IMR-90 (cell line): ENCODE measurements at regions not wholly inside any gene's neighbourhood (a gene's known extent, or its start where the extent isn't known, plus 50 kb on each side); places are given as distances from the start of the nearest gene placed in this dataset.

Source experiments
- ATAC-seq: fragments of 200-7000 bp; cut with Tn5 transposase; 2 replicates; pipeline ENCODE4 v1.9.1; 2020; ENCODE audit warnings: low read depth, mild to moderate bottlenecking, moderate library complexity
- BruUV-seq: library from RNA; stranded (reverse); fragments of 400-500 nt; replicated peaks from 2 replicates; lab custom pipeline; 2021; lab: Mats Ljungman, UMichigan
- CTCF ChIA-PET: fragments of 300-600 bp; formaldehyde crosslinking; extraction: SDS; loops from one replicate; lab custom pipeline; 2021; ENCODE audit warnings: antibody characterized with exemption; lab: Yijun Ruan, JAX
- POLR2A ChIA-PET: fragments of 300-600 bp; sonication (Branson Sonifier 250); formaldehyde crosslinking; loops from one replicate; lab custom pipeline; 2022; ENCODE audit warnings: antibody characterized with exemption; ENCODE audit not compliant: unreplicated experiment; lab: Charles Lee
- DNase-seq: peaks from one replicate; pipeline ENCODE4 v3.0.0; 2013
- H2AFZ ChIP-seq: replicated peaks from 2 replicates; pipeline ENCODE3; 2013; ENCODE audit warnings: low read length, mild to moderate bottlenecking; ENCODE audit not compliant: poor library complexity
- H2AK5ac ChIP-seq: 2 replicates; pipeline ENCODE4 v1.6.1; 2013; ENCODE audit warnings: low read depth, low read length, inconsistent platforms
- H2AK9ac ChIP-seq: replicated peaks from 2 replicates; pipeline ENCODE3; 2013; ENCODE audit warnings: mild to moderate bottlenecking, low read depth, low read length, moderate library complexity; ENCODE audit not compliant: poor library complexity
- H2BK120ac ChIP-seq: 2 replicates; pipeline ENCODE4 v1.6.1; 2013; ENCODE audit warnings: low read depth, low read length, inconsistent platforms
- H2BK15ac ChIP-seq: 3 replicates; pipeline ENCODE4 v1.6.1; 2013; ENCODE audit warnings: low read depth, low read length, inconsistent platforms
- H2BK20ac ChIP-seq: 2 replicates; pipeline ENCODE4 v1.6.1; 2013; ENCODE audit warnings: low read depth, mild to moderate bottlenecking, inconsistent platforms, low read length, moderate library complexity
- H2BK5ac ChIP-seq: 2 replicates; pipeline ENCODE4 v1.6.1; 2013; ENCODE audit warnings: mild to moderate bottlenecking, low read depth, low read length, inconsistent platforms; ENCODE audit not compliant: poor library complexity, severe bottlenecking
- H3K14ac ChIP-seq: replicated peaks from 2 replicates; pipeline ENCODE4 v1.6.1; 2013; ENCODE audit warnings: low read depth, low read length, inconsistent platforms
- H3K18ac ChIP-seq: 2 replicates; pipeline ENCODE4 v1.6.1; 2013; ENCODE audit warnings: low read depth, low read length, control low read depth
- H3K23ac ChIP-seq: 2 replicates; pipeline ENCODE4 v1.6.1; 2013; ENCODE audit warnings: low read depth, low read length, inconsistent platforms
- H3K27ac ChIP-seq: 2 replicates; pipeline ENCODE4 v1.5.1; 2013; ENCODE audit warnings: mild to moderate bottlenecking, control low read depth, low read length; ENCODE audit not compliant: insufficient read depth
- H3K27me3 ChIP-seq: 2 replicates; pipeline ENCODE4 v1.6.1; 2013; ENCODE audit warnings: low read length; ENCODE audit not compliant: control insufficient read depth, insufficient read depth
- H3K36me3 ChIP-seq: 2 replicates; pipeline ENCODE4 v1.6.1; 2013; ENCODE audit warnings: low read length, mixed read lengths; ENCODE audit not compliant: control insufficient read depth, insufficient read depth
- H3K4ac ChIP-seq: 2 replicates; pipeline ENCODE4 v1.6.1; 2013; ENCODE audit warnings: low read depth, low read length, inconsistent platforms
- H3K4me1 ChIP-seq: 2 replicates; pipeline ENCODE4 v1.6.1; 2013; ENCODE audit warnings: low read length, mixed read lengths; ENCODE audit not compliant: control insufficient read depth, insufficient read depth
- H3K4me2 ChIP-seq: 2 replicates; pipeline ENCODE4 v1.6.1; 2013; ENCODE audit warnings: low read depth, mild to moderate bottlenecking, control low read depth, low read length, moderate library complexity
- H3K4me3 ChIP-seq: 2 replicates; pipeline ENCODE4 v1.5.1; 2013; ENCODE audit warnings: low read depth, mild to moderate bottlenecking, control low read depth, low read length, moderate library complexity; ENCODE audit not compliant: insufficient read depth
- H3K56ac ChIP-seq: 2 replicates; pipeline ENCODE4 v1.6.1; 2013; ENCODE audit warnings: low read length, inconsistent platforms; ENCODE audit not compliant: insufficient read depth; ENCODE audit errors: extremely low read depth
- H3K79me1 ChIP-seq, 2 experiments: 2 replicates each; pipeline ENCODE4 v1.6.1; 2013; ENCODE audit warnings: low read length in 2 of 2, inconsistent platforms in 1 of 2, low read depth in 1 of 2
- H3K9ac ChIP-seq: 2 replicates; pipeline ENCODE4 v1.6.1; 2013; ENCODE audit warnings: low read depth, low read length, control low read depth
- H3K9me1 ChIP-seq: 2 replicates; pipeline ENCODE4 v1.6.1; 2013; ENCODE audit warnings: low read length, inconsistent platforms; ENCODE audit not compliant: insufficient read depth
- H3K9me3 ChIP-seq: 2 replicates; pipeline ENCODE4 v1.6.1; 2013; ENCODE audit warnings: low read length; ENCODE audit not compliant: control insufficient read depth, insufficient read depth
- H4K20me1 ChIP-seq: 2 replicates; pipeline ENCODE4 v1.6.1; 2013; ENCODE audit warnings: low read length, inconsistent platforms; ENCODE audit not compliant: insufficient read depth
- H4K5ac ChIP-seq: 2 replicates; pipeline ENCODE4 v1.6.1; 2013; ENCODE audit warnings: mild to moderate bottlenecking, low read depth, low read length, control low read depth
- H4K8ac ChIP-seq, 2 experiments: 2 replicates each; pipeline ENCODE4 v1.6.1; 2013; ENCODE audit warnings: low read depth in 2 of 2, low read length in 2 of 2, control low read depth in 1 of 2, inconsistent platforms in 1 of 2
- H4K91ac ChIP-seq: 2 replicates; pipeline ENCODE4 v1.6.1; 2013; ENCODE audit warnings: low read depth, low read length, inconsistent platforms; ENCODE audit not compliant: insufficient read depth
- CEBPB ChIP-seq: IDR thresholded peaks from 2 replicates; pipeline ENCODE4 v1.6.1; 2012; ENCODE audit warnings: low read depth, low read length, improper control_type of control experiment
- CHD1 ChIP-seq: IDR thresholded peaks from 2 replicates; pipeline ENCODE4 v1.6.1; 2012; ENCODE audit warnings: low read depth, low read length, improper control_type of control experiment
- FOS ChIP-seq: fragments of 150-350 bp; IDR thresholded peaks from 2 replicates; pipeline ENCODE4 v1.6.1; 2016; ENCODE audit warnings: low read depth, low read length
- MAFK ChIP-seq: IDR thresholded peaks from 2 replicates; pipeline ENCODE4 v1.6.1; 2012; ENCODE audit warnings: low read depth, low read length, improper control_type of control experiment
- MAZ ChIP-seq: IDR thresholded peaks from 2 replicates; pipeline ENCODE4 v1.6.1; 2012; ENCODE audit warnings: low read depth, mild to moderate bottlenecking, low read length, improper control_type of control experiment, moderate library complexity, borderline replicate concordance
- NFE2L2 ChIP-seq: fragments of 150-350 bp; IDR thresholded peaks from 2 replicates; pipeline ENCODE4 v1.6.1; 2016; ENCODE audit warnings: low read depth, mild to moderate bottlenecking, low read length
- POLR2A ChIP-seq: IDR thresholded peaks from 2 replicates; pipeline ENCODE4 v1.6.1; 2012; ENCODE audit warnings: mild to moderate bottlenecking, low read depth, low read length
- RAD21 ChIP-seq: IDR thresholded peaks from 2 replicates; pipeline ENCODE4 v1.6.1; 2012; ENCODE audit warnings: low read length, improper control_type of control experiment
- RCOR1 ChIP-seq: IDR thresholded peaks from 2 replicates; pipeline ENCODE4 v1.6.1; 2012; ENCODE audit warnings: mild to moderate bottlenecking, low read length, improper control_type of control experiment; ENCODE audit not compliant: insufficient replicate concordance
- RFX5 ChIP-seq: IDR thresholded peaks from 2 replicates; pipeline ENCODE4 v1.8.0; 2012; ENCODE audit warnings: low read depth, mild to moderate bottlenecking, low read length, moderate library complexity
- SMC3 ChIP-seq: fragments of 150-350 bp; IDR thresholded peaks from 2 replicates; pipeline ENCODE4 v1.6.1; 2016; ENCODE audit warnings: low read depth, mild to moderate bottlenecking, antibody characterized with exemption, low read length, moderate library complexity
- whole genome bisulfite sequencing, 2 experiments: methylation state at CpG; one replicate each; pipeline versions ENCODE4 v1.1.5 to v1.1.7; 2013; ENCODE audit warnings: missing lambda C conversion rate in 2 of 2; ENCODE audit not compliant: insufficient read length in 1 of 2; ENCODE audit errors: extremely low coverage in 2 of 2; 5-methylcytosine and 5-hydroxymethylcytosine counted together
- dilution Hi-C: fragments of 300-500 bp; cut with HindIII; formaldehyde crosslinking; loops from one replicate; pipeline ENCODE4 v1.14.3; 2018; ENCODE audit warnings: low sequenced_read_pairs; ENCODE audit not compliant: unreplicated experiment
- in situ Hi-C: fragments of 300-500 bp; cut with MboI; formaldehyde crosslinking; loops from 3 replicates; pipeline ENCODE4 v1.14.3; 2019; ENCODE audit warnings: low sequenced_read_pairs, inconsistent platforms, mixed read lengths
- intact Hi-C: fragments of 100-400 bp; cut with micrococcal nuclease; formaldehyde crosslinking; loops from 2 replicates; pipeline ENCODE4 v1.10.0; 2022
- TF ChIP-seq, protein P1 (sequence below): conservative IDR thresholded peaks from 2 replicates; pipeline ENCODE4 v1.5.1; 2012; ENCODE audit warnings: mild to moderate bottlenecking, low read depth, low read length, improper control_type of control experiment
- TF ChIP-seq, protein P2 (sequence below): fragments of 150-350 bp; IDR thresholded peaks from 2 replicates; pipeline ENCODE4 v1.6.1; 2017; ENCODE audit warnings: mild to moderate bottlenecking, antibody characterized with exemption, low read length, low read depth
- TF ChIP-seq, protein P3 (sequence below): fragments of 150-350 bp; IDR thresholded peaks from 2 replicates; pipeline ENCODE4 v1.6.1; 2016; ENCODE audit warnings: low read depth, mild to moderate bottlenecking, low read length, moderate library complexity, borderline replicate concordance

DNA sequence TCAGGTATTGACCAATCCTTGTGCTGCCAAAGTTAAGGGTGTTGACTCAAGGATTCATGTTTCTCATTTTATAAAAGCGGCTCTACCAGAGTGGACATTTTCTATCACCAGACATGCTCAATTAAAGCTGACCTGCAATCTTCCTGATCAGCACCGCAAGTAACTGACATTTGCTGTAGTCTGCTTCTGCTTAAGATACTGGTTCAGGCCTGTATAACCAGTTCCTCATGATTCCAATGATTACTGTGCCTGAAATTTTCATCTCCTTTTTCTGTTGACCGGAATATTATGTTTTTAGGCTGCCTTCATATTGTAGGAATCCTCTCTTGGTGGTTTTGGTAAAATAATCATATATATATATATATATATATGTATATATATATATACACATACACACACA lies 160.2 kb upstream of the SPIN4 start:
- TF ChIP-seq CEBPB: no peak
- TF ChIP-seq RAD21: no peak
- TF ChIP-seq MAFK: no peak
- no peak for TF ChIP-seq CHD1
- no peak for TF ChIP-seq MAZ
- no peak for TF ChIP-seq SMC3
- TF ChIP-seq, protein P1, sequence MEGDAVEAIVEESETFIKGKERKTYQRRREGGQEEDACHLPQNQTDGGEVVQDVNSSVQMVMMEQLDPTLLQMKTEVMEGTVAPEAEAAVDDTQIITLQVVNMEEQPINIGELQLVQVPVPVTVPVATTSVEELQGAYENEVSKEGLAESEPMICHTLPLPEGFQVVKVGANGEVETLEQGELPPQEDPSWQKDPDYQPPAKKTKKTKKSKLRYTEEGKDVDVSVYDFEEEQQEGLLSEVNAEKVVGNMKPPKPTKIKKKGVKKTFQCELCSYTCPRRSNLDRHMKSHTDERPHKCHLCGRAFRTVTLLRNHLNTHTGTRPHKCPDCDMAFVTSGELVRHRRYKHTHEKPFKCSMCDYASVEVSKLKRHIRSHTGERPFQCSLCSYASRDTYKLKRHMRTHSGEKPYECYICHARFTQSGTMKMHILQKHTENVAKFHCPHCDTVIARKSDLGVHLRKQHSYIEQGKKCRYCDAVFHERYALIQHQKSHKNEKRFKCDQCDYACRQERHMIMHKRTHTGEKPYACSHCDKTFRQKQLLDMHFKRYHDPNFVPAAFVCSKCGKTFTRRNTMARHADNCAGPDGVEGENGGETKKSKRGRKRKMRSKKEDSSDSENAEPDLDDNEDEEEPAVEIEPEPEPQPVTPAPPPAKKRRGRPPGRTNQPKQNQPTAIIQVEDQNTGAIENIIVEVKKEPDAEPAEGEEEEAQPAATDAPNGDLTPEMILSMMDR: no peak
- no peak for TF ChIP-seq POLR2A
- no peak for TF ChIP-seq RCOR1
- TF ChIP-seq, protein P2, sequence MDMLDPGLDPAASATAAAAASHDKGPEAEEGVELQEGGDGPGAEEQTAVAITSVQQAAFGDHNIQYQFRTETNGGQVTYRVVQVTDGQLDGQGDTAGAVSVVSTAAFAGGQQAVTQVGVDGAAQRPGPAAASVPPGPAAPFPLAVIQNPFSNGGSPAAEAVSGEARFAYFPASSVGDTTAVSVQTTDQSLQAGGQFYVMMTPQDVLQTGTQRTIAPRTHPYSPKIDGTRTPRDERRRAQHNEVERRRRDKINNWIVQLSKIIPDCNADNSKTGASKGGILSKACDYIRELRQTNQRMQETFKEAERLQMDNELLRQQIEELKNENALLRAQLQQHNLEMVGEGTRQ: no peak
- no peak for TF ChIP-seq FOS
- TF ChIP-seq, protein P3, sequence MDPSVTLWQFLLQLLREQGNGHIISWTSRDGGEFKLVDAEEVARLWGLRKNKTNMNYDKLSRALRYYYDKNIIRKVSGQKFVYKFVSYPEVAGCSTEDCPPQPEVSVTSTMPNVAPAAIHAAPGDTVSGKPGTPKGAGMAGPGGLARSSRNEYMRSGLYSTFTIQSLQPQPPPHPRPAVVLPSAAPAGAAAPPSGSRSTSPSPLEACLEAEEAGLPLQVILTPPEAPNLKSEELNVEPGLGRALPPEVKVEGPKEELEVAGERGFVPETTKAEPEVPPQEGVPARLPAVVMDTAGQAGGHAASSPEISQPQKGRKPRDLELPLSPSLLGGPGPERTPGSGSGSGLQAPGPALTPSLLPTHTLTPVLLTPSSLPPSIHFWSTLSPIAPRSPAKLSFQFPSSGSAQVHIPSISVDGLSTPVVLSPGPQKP: no peak
- TF ChIP-seq NFE2L2: no peak
- no peak for TF ChIP-seq RFX5
- H2BK20ac ChIP-seq: no peak overlapping the region
- ATAC-seq (no peak), DNase-seq (no peak)
- no peak overlapping the region for H2AFZ ChIP-seq
- H4K8ac ChIP-seq: no peak overlapping the region
- H3K36me3 ChIP-seq: no peaks in the 10 kb centered on the region
- ChIA-PET CTCF (no interaction called here), POLR2A (no interaction called here)
- no peaks in the 10 kb centered on the region for H3K27me3 ChIP-seq
- no peaks in the 10 kb centered on the region; a peak in 2 of 4 replicates for H3K79me1 ChIP-seq
- H3K23ac ChIP-seq: no peak overlapping the region
- no peak overlapping the region for H2BK120ac ChIP-seq
- H2AK9ac ChIP-seq: no peak overlapping the region
- no TSS peak for BruUV-seq
- intact Hi-C loops: loop anchor here (5.0 to 10.0 kb wide), 2 partner anchors 46 to 77 kb away; no protein-coding TSS in a partner anchor
- no peak overlapping the region for H3K9ac ChIP-seq
- no peak overlapping the region for H3K4me3 ChIP-seq
- in situ Hi-C loops: no loop called here
- no peaks in the 10 kb centered on the region for H3K4me1 ChIP-seq
- no peak overlapping the region for H4K91ac ChIP-seq
- H3K56ac ChIP-seq: no peak overlapping the region
- H4K20me1 ChIP-seq: no peaks in the 10 kb centered on the region
- no peak overlapping the region for H2BK15ac ChIP-seq
- H4K5ac ChIP-seq: no peak overlapping the region
- no peak overlapping the region for H2AK5ac ChIP-seq
- H3K9me1 ChIP-seq: no peaks in the 10 kb centered on the region
- H3K27ac ChIP-seq: no peak overlapping the region
- no peak overlapping the region for H3K4me2 ChIP-seq
- WGBS, 2 experiments: 100% methylated on average over 1 of the region's 3 CpGs; no CpG with 5 or more reads in 1 of the 2 experiments
- no peak overlapping the region for H3K14ac ChIP-seq
- H3K9me3 ChIP-seq: no peaks in the 10 kb centered on the region
- H3K18ac ChIP-seq: no peak overlapping the region
- H2BK5ac ChIP-seq: no peak overlapping the region
- no peak overlapping the region for H3K4ac ChIP-seq
- dilution Hi-C loops: no loop called here
